Vagina (tissue), 2 donors: ENCODE measurements at regions not wholly inside any gene's neighbourhood (a gene's known extent, or its start where the extent isn't known, plus 50 kb on each side); places are given as distances from the start of the nearest gene placed in this dataset.

Source experiments
- DNase-seq, 2 donors: peaks; one replicate each; pipeline ENCODE4 v3.0.0-alpha.2; 2017; ENCODE audit errors: extremely low spot score in 2 of 2
- H3K27ac ChIP-seq: fragments of 200-600 bp; sonication (generic); one replicate; pipeline ENCODE4 v1.5.1; 2019
- H3K27me3 ChIP-seq: fragments of 200-600 bp; sonication (generic); one replicate; pipeline ENCODE4 v1.5.1; 2019
- H3K36me3 ChIP-seq, 2 donors: fragments of 200-600 bp; sonication (generic); one replicate each; pipeline ENCODE4 v1.5.1; 2017 to 2019
- H3K4me1 ChIP-seq: fragments of 200-600 bp; sonication (generic); one replicate; pipeline ENCODE4 v1.5.1; 2019
- H3K4me3 ChIP-seq, 2 donors: fragments of 200-600 bp; sonication (generic); 1 replicate in 1 of 2; 2 replicates in 1 of 2; pipeline ENCODE4 v1.5.1; 2016 to 2019
- H3K9me3 ChIP-seq: fragments of 200-600 bp; sonication (generic); one replicate; pipeline ENCODE4 v1.5.1; 2019
- POLR2A ChIP-seq, 2 donors: fragments of 450-650 bp; IDR thresholded peaks; one replicate each; pipeline ENCODE4 v1.6.1; 2017; ENCODE audit warnings: antibody characterized with exemption in 2 of 2, mild to moderate bottlenecking in 2 of 2, moderate library complexity in 2 of 2
- POLR2AphosphoS5 ChIP-seq, 2 donors: sonication (generic); formaldehyde crosslinking; IDR thresholded peaks; one replicate each; pipeline ENCODE4 v1.9.0; 2017; ENCODE audit warnings: antibody characterized with exemption in 2 of 2, mild to moderate bottlenecking in 2 of 2, low read depth in 1 of 2; ENCODE audit not compliant: insufficient read depth in 1 of 2
- intact Hi-C: fragments of 100-400 bp; cut with DNase I; formaldehyde crosslinking; loops from one replicate; pipeline ENCODE4 v1.15.1; 2023
- TF ChIP-seq, protein P1 (sequence below), 3 experiments: fragments of 450-650 bp in 2 of 3; fragments of 200-600 bp in 1 of 3; sonication (generic) in 1 of 3; IDR thresholded peaks; one replicate each; pipeline ENCODE4 v1.5.1; 2017 to 2019; ENCODE audit warnings: antibody characterized with exemption in 3 of 3, mild to moderate bottlenecking in 2 of 3, moderate library complexity in 2 of 3

DNA sequence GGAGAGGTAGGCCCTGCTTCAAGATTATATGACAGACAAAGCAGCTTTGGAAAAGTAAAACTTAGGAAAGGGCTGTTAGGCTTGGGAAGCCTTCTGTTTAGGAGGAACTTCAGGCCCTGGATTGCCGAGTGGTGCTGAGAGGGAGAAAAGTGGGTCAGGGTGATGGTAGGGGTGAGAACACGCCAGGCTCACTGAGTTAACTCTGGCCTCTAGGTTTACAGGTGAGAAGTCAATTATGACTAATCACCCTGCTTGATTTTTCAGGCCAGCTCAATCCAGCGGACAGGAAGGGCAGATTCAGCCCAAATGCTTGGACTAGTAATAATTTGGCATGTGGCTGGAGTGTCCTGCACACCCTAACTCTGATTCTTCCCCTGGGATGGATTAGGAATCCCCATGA is 365.1 kb upstream of the LMCD1 start:
- Histone ChIP-seq H3K4me1 (no peaks in the 10 kb centered on the region), H3K4me3 (no peak overlapping the region), H3K27ac (no peak overlapping the region), H3K27me3 (no peaks in the 10 kb centered on the region), H3K9me3 (no peaks in the 10 kb centered on the region), H3K36me3 (no peaks in the 10 kb centered on the region)
- DNase-seq: no peak
- TF ChIP-seq POLR2A (IDR thresholded peaks at IDR 0.05) (no peak), POLR2AphosphoS5 (IDR thresholded peaks at IDR 0.05; ENCODE audit: insufficient read depth in 1 of 2, low read depth in 1 of 2) (no peak)
- TF ChIP-seq, protein P1, sequence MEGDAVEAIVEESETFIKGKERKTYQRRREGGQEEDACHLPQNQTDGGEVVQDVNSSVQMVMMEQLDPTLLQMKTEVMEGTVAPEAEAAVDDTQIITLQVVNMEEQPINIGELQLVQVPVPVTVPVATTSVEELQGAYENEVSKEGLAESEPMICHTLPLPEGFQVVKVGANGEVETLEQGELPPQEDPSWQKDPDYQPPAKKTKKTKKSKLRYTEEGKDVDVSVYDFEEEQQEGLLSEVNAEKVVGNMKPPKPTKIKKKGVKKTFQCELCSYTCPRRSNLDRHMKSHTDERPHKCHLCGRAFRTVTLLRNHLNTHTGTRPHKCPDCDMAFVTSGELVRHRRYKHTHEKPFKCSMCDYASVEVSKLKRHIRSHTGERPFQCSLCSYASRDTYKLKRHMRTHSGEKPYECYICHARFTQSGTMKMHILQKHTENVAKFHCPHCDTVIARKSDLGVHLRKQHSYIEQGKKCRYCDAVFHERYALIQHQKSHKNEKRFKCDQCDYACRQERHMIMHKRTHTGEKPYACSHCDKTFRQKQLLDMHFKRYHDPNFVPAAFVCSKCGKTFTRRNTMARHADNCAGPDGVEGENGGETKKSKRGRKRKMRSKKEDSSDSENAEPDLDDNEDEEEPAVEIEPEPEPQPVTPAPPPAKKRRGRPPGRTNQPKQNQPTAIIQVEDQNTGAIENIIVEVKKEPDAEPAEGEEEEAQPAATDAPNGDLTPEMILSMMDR (IDR thresholded peaks at IDR 0.05): no peak
- intact Hi-C loops: no loop called here

DNA sequence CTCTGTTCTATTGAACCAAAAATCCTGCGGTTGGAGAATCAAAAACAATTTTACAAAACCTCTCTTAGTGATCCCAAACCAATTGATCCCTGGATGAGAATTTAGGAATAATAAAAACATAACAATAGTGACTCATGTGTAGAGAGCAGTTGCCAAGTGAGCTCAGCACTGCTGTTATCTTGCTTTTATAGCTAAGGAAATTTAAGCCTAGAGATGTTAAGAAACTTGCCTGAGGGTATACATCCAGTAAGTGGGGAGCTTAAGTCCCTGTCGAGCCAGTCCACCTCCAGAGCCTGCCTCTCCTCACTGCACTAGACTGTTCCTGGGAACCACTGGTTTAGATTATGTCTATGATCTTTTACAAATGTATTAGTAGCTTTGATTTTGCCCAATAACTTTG is 358.4 kb upstream of the LMCD1 start:
- no peak overlapping the region for H3K4me3 ChIP-seq
- TF ChIP-seq POLR2A (IDR thresholded peaks at IDR 0.05): no peak
- TF ChIP-seq, protein P1 (IDR thresholded peaks at IDR 0.05): no peak
- TF ChIP-seq POLR2AphosphoS5 (IDR thresholded peaks at IDR 0.05; ENCODE audit: insufficient read depth in 1 of 2, low read depth in 1 of 2): no peak
- intact Hi-C loops: no loop called here
- no peaks in the 10 kb centered on the region for H3K36me3 ChIP-seq
- no peaks in the 10 kb centered on the region for H3K9me3 ChIP-seq
- DNase-seq: no peak
- H3K27ac ChIP-seq: no peak overlapping the region
- no peaks in the 10 kb centered on the region for H3K27me3 ChIP-seq
- no peaks in the 10 kb centered on the region for H3K4me1 ChIP-seq

DNA sequence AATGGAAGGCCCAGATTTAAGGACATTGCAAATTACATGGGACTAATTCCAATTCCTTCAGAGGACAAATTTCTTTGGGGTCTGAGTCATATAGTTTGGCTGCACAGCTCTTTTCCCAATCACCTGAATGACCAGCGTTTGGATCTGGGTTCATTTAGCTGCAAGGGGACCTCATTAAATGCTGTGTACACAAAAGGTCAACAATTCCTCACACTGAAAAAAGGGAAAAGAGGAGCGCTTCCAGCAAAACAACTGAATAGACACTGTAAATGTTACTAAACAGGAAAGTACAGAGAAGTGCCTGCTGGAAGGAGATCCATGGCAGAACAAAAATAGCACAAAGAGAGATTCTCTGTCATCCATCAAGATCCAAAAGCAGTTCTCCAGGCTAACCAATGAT is 356.0 kb upstream of the LMCD1 start:
- TF ChIP-seq POLR2A (IDR thresholded peaks at IDR 0.05): no peak
- TF ChIP-seq, protein P1 (IDR thresholded peaks at IDR 0.05): no peak
- TF ChIP-seq POLR2AphosphoS5 (IDR thresholded peaks at IDR 0.05; ENCODE audit: insufficient read depth in 1 of 2, low read depth in 1 of 2): no peak
- no peaks in the 10 kb centered on the region for H3K4me1 ChIP-seq
- DNase-seq: no peak
- no peak overlapping the region for H3K4me3 ChIP-seq
- H3K27me3 ChIP-seq: no peaks in the 10 kb centered on the region
- no peak overlapping the region for H3K27ac ChIP-seq
- no peaks in the 10 kb centered on the region for H3K9me3 ChIP-seq
- no peaks in the 10 kb centered on the region for H3K36me3 ChIP-seq
- intact Hi-C loops: no loop called here

DNA sequence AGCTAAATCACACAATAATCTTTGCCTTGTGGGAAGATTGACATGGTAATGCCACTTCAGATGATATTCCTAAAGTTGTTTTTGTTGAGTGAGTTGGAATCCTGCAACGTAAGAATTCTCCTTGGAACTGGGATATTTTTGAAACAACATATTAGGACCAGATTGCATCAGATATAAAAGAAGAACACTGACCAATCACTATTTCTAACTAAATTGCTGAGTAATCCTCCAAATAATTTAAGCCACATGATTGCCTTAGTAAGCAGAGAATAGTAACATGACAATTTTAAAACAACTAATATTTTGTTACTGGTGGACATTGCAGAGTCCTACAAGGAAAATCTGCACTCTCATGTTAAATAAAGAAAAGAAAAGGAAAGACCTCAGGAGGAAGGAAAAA is 353.9 kb upstream of the LMCD1 start:
- Histone ChIP-seq H3K36me3 (no peaks in the 10 kb centered on the region), H3K4me1 (no peaks in the 10 kb centered on the region), H3K27ac (no peak overlapping the region), H3K4me3 (no peak overlapping the region), H3K9me3 (no peaks in the 10 kb centered on the region), H3K27me3 (no peaks in the 10 kb centered on the region)
- no peak for DNase-seq
- intact Hi-C loops: no loop called here
- TF ChIP-seq POLR2AphosphoS5 (IDR thresholded peaks at IDR 0.05; ENCODE audit: insufficient read depth in 1 of 2, low read depth in 1 of 2): no peak
- TF ChIP-seq POLR2A (IDR thresholded peaks at IDR 0.05): no peak
- TF ChIP-seq, protein P1 (IDR thresholded peaks at IDR 0.05): no peak

DNA sequence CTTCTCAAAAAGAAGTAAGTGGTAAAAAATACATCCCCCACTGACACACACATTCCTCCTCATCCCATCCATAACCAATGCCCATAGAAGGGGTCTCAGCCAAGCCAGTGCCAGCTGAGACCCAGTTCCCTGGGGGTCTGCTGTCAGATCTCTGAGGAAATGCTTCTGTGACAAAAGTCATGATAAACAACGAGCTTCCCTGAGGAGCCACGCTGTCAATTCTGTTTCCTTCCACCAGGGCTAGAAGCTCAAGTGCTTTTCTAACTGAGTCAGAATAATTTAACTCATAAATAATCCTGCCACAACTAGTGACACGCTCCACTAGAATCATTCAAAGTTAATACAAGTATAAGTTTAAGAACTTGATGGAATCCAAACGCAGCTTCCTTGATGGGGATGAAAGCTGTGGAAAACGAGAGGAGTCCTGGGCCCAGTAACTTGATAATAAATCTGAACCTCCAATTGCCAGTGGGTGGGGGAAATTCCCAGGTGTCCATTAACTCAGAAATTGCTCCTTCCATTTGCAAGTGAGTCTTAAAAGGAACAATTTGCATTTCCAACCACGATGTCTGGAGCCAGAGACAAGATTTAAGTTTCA is 348.7 kb upstream of the LMCD1 start:
- no peak for DNase-seq
- no peaks in the 10 kb centered on the region for H3K27me3 ChIP-seq
- intact Hi-C loops: no loop called here

More for the DNA sequence above, 348.7 kb upstream of the LMCD1 start:
- Histone ChIP-seq H3K36me3 (no peaks in the 10 kb centered on the region), H3K27ac (no peak overlapping the region), H3K4me1 (no peaks in the 10 kb centered on the region), H3K4me3 (no peak overlapping the region), H3K9me3 (no peaks in the 10 kb centered on the region)
- TF ChIP-seq POLR2AphosphoS5 (IDR thresholded peaks at IDR 0.05; ENCODE audit: insufficient read depth in 1 of 2, low read depth in 1 of 2) (no peak), POLR2A (IDR thresholded peaks at IDR 0.05) (no peak)
- TF ChIP-seq, protein P1 (IDR thresholded peaks at IDR 0.05): no peak
